Tibial nerve (tissue), 4 donors: ENCODE measurements at regions not wholly inside any gene's neighbourhood (a gene's known extent, or its start where the extent isn't known, plus 50 kb on each side); places are given as distances from the start of the nearest gene placed in this dataset.

Experiments used
- DNase-seq, 2 donors: peaks; one replicate each; pipeline ENCODE4 v3.0.0-alpha.2; 2019; ENCODE audit warnings: low spot score in 2 of 2
- H3K27ac ChIP-seq, 4 donors: fragments of 200-600 bp; sonication (generic) in 3 of 4; one replicate each; pipeline ENCODE4 v1.5.1; 2017 to 2019; ENCODE audit warnings: mild to moderate bottlenecking in 1 of 4
- H3K27me3 ChIP-seq, 2 donors: fragments of 200-600 bp; sonication (generic) in 1 of 2; one replicate each; pipeline versions ENCODE4 v1.5.1 to v1.6.0; 2017 to 2019
- H3K36me3 ChIP-seq, 3 donors: fragments of 200-600 bp; sonication (generic); one replicate each; pipeline ENCODE4 v1.5.1; 2018 to 2019
- H3K4me1 ChIP-seq, 4 donors: fragments of 200-600 bp; sonication (generic) in 3 of 4; one replicate each; pipeline ENCODE4 v1.5.1; 2017 to 2019
- H3K4me3 ChIP-seq, 4 donors: fragments of 200-600 bp; sonication (generic) in 3 of 4; one replicate each; pipeline ENCODE4 v1.5.1; 2017 to 2019; ENCODE audit warnings: mild to moderate bottlenecking in 1 of 4, moderate library complexity in 1 of 4
- H3K9me3 ChIP-seq, 4 donors: fragments of 200-600 bp; sonication (generic) in 3 of 4; one replicate each; pipeline ENCODE4 v1.5.1; 2017 to 2019
- CTCF ChIP-seq, 5 experiments: fragments of 200-600 bp in 3 of 5; fragments of 450-650 bp in 2 of 5; sonication (generic) in 3 of 5; IDR thresholded peaks; one replicate each; pipeline ENCODE4 v1.5.1; 2016 to 2019; ENCODE audit warnings: antibody characterized with exemption in 5 of 5, mild to moderate bottlenecking in 3 of 5, moderate library complexity in 2 of 5
- EP300 ChIP-seq, 2 donors: sonication (generic); formaldehyde crosslinking; IDR thresholded peaks; one replicate each; pipeline ENCODE4 v1.6.1; 2017; ENCODE audit warnings: antibody characterized with exemption in 2 of 2, mild to moderate bottlenecking in 1 of 2
- POLR2A ChIP-seq, 2 donors: fragments of 450-650 bp; IDR thresholded peaks; one replicate each; pipeline ENCODE4 v1.6.1; 2017; ENCODE audit warnings: antibody characterized with exemption in 2 of 2, mild to moderate bottlenecking in 2 of 2, moderate library complexity in 2 of 2
- WGBS, 2 donors: methylation state at CpG; one replicate each; pipeline ENCODE4 v1.1.5; 2018; 5-methylcytosine and 5-hydroxymethylcytosine counted together

GRCh38 chr12:125299840-125300239 is 234.6 kb downstream of the AACS start:
- Histone ChIP-seq H3K4me3 (no peak overlapping the region), H3K4me1 (no peaks in the 10 kb centered on the region), H3K27me3 (no peaks in the 10 kb centered on the region), H3K27ac (no peak overlapping the region), H3K9me3 (peaks cover 0 to 7% (median 0%) of the 10 kb centered on the region in 4 donors), H3K36me3 (no peaks in the 10 kb centered on the region)
- TF ChIP-seq EP300 (IDR thresholded peaks at IDR 0.05) (no peak), POLR2A (IDR thresholded peaks at IDR 0.05) (no peak)
- 85% methylated on average over 7 to 9 of the region's 9 CpGs for WGBS, 2 donors
- DNase-seq, result no peak

- no peak overlapping the region for H3K27ac ChIP-seq
- H3K36me3 ChIP-seq, result no peaks in the 10 kb centered on the region
- no peaks in the 10 kb centered on the region for H3K27me3 ChIP-seq
- H3K4me3 ChIP-seq, result no peak overlapping the region
- H3K9me3 ChIP-seq, result peaks cover 0 to 7% (median 0%) of the 10 kb centered on the region in 4 donors
- 73 to 87% methylated on average over 3 of the region's 3 CpGs for WGBS, 2 donors
- TF ChIP-seq POLR2A (IDR thresholded peaks at IDR 0.05) (no peak), EP300 (IDR thresholded peaks at IDR 0.05) (no peak), CTCF (IDR thresholded peaks at IDR 0.05) (no peak)
- H3K4me1 ChIP-seq, result no peaks in the 10 kb centered on the region
- DNase-seq, result no peak
Observed at GRCh38 chr12:125300249-125300648, 235.0 kb downstream of the AACS start.

GRCh38 chr12:125303337-125303736 is 238.1 kb downstream of the AACS start:
- H3K27me3 ChIP-seq, result no peaks in the 10 kb centered on the region
- H3K4me3 ChIP-seq, result no peak overlapping the region
- H3K27ac ChIP-seq, result no peak overlapping the region
- DNase-seq, result no peak
- TF ChIP-seq EP300 (IDR thresholded peaks at IDR 0.05), result no peak
- TF ChIP-seq POLR2A (IDR thresholded peaks at IDR 0.05), result no peak
- TF ChIP-seq CTCF (IDR thresholded peaks at IDR 0.05), result no peak
- no peaks in the 10 kb centered on the region for H3K4me1 ChIP-seq
- H3K36me3 ChIP-seq, result no peaks in the 10 kb centered on the region
- WGBS, 2 donors, result 78 to 87% methylated on average over 2 of the region's 2 CpGs
- peaks cover 0 to 7% (median 0%) of the 10 kb centered on the region in 4 donors for H3K9me3 ChIP-seq

- H3K9me3 ChIP-seq, result peaks cover 0 to 7% (median 0%) of the 10 kb centered on the region in 4 donors
- no peaks in the 10 kb centered on the region for H3K27me3 ChIP-seq
- no peak overlapping the region for H3K4me3 ChIP-seq
- DNase-seq, result no peak
- TF ChIP-seq EP300 (IDR thresholded peaks at IDR 0.05), result no peak
- TF ChIP-seq CTCF (IDR thresholded peaks at IDR 0.05), result no peak
- no peak for TF ChIP-seq POLR2A (IDR thresholded peaks at IDR 0.05)
- no peak overlapping the region for H3K27ac ChIP-seq
- WGBS, 2 donors, result 96 to 97% methylated on average over 10 of the region's 10 CpGs
- H3K4me1 ChIP-seq, result no peaks in the 10 kb centered on the region
- no peaks in the 10 kb centered on the region for H3K36me3 ChIP-seq
Observed at GRCh38 chr12:125304029-125304428, 238.8 kb downstream of the AACS start.

- 74 to 80% methylated on average over 6 of the region's 6 CpGs for WGBS, 2 donors
- Histone ChIP-seq H3K36me3 (no peaks in the 10 kb centered on the region), H3K27me3 (no peaks in the 10 kb centered on the region), H3K9me3 (peaks cover 0 to 7% (median 0%) of the 10 kb centered on the region in 4 donors), H3K27ac (no peak overlapping the region), H3K4me3 (no peak overlapping the region), H3K4me1 (peaks cover 0 to 3% (median 0%) of the 10 kb centered on the region in 4 donors)
- no peak for DNase-seq
- TF ChIP-seq POLR2A (IDR thresholded peaks at IDR 0.05) (no peak), CTCF (IDR thresholded peaks at IDR 0.05) (no peak), EP300 (IDR thresholded peaks at IDR 0.05) (no peak)
Observed at GRCh38 chr12:125305231-125305630, 240.0 kb downstream of the AACS start.

GRCh38 chr12:125310461-125310860 is 245.2 kb downstream of the AACS start:
- no peak for DNase-seq
- Histone ChIP-seq H3K27ac (peak overlapping the region in 1 of 4 donors; percentile 27), H3K4me3 (no peak overlapping the region), H3K9me3 (no peaks in the 10 kb centered on the region), H3K27me3 (no peaks in the 10 kb centered on the region), H3K4me1 (peaks cover 0 to 24% (median 3%) of the 10 kb centered on the region in 4 donors), H3K36me3 (no peaks in the 10 kb centered on the region)
- TF ChIP-seq POLR2A (IDR thresholded peaks at IDR 0.05) (no peak), EP300 (IDR thresholded peaks at IDR 0.05) (no peak), CTCF (IDR thresholded peaks at IDR 0.05) (no peak)
- 47 to 55% methylated on average over 8 of the region's 8 CpGs for WGBS, 2 donors
